Left lung (tissue), 4 donors: ENCODE measurements at regions not wholly inside any gene's neighbourhood (a gene's known extent, or its start where the extent isn't known, plus 50 kb on each side); places are given as distances from the start of the nearest gene placed in this dataset.

ENCODE experiments used
- ATAC-seq: fragments of 200-7000 bp; cut with Tn5 transposase; one replicate; pipeline ENCODE4 v1.9.1; 2020; ENCODE audit warnings: moderate library complexity
- DNase-seq, 4 donors: peaks; one replicate each; pipeline ENCODE4 v3.0.0-alpha.2; 2013 to 2020
- H3K27ac ChIP-seq, 2 donors: fragments of 200-600 bp; sonication (generic) in 1 of 2; one replicate each; pipeline versions ENCODE4 v1.5.0 to v1.8.0; 2020 to 2021
- H3K27me3 ChIP-seq, 2 donors: fragments of 200-600 bp; sonication (generic) in 1 of 2; one replicate each; pipeline versions ENCODE4 v1.5.0 to v1.8.0; 2020 to 2021
- H3K36me3 ChIP-seq, 2 donors: fragments of 200-600 bp; sonication (generic) in 1 of 2; one replicate each; pipeline versions ENCODE4 v1.5.0 to v1.8.0; 2020 to 2021
- H3K4me1 ChIP-seq, 2 donors: fragments of 200-600 bp; one replicate each; pipeline ENCODE4 v1.8.0; 2021
- H3K4me3 ChIP-seq, 2 donors: fragments of 200-600 bp; sonication (generic) in 1 of 2; one replicate each; pipeline versions ENCODE4 v1.5.0 to v1.8.0; 2020 to 2021; ENCODE audit warnings: mild to moderate bottlenecking in 1 of 2
- H3K9me3 ChIP-seq, 2 donors: fragments of 200-600 bp; sonication (generic) in 1 of 2; one replicate each; pipeline versions ENCODE4 v1.5.0 to v1.8.0; 2020 to 2021
- CTCF ChIP-seq, 2 donors: fragments of 200-600 bp; sonication (generic) in 1 of 2; IDR thresholded peaks; one replicate each; pipeline versions ENCODE4 v1.5.0 to v1.8.0; 2021; ENCODE audit warnings: antibody characterized with exemption in 2 of 2
- intact Hi-C, 2 donors: fragments of 100-400 bp; cut with DNase I; formaldehyde crosslinking; loops; one replicate each; pipeline versions ENCODE4 v1.11.2 to v1.14.2; 2022
- donor health status: DM: no; HTN: yes; CAD: no.
- donor health status: DM: no; HTN: no; CAD: no.

- Histone ChIP-seq H3K36me3 (no peaks in the 10 kb centered on the region), H3K4me1 (no peaks in the 10 kb centered on the region), H3K27me3 (no peaks in the 10 kb centered on the region), H3K27ac (no peak overlapping the region), H3K4me3 (no peak overlapping the region), H3K9me3 (no peaks in the 10 kb centered on the region)
- intact Hi-C loops = no loop called here
- no peak for TF ChIP-seq CTCF (IDR thresholded peaks at IDR 0.05)
- no peak for ATAC-seq
- DNase-seq = no peak
Measured at GRCh38 chr14:84965279-84965678, 564.7 kb upstream of the FLRT2 start.

GRCh38 chr14:84969501-84969900, 560.4 kb upstream of the FLRT2 start:
- Histone ChIP-seq H3K27me3 (no peaks in the 10 kb centered on the region), H3K36me3 (no peaks in the 10 kb centered on the region), H3K4me1 (no peaks in the 10 kb centered on the region), H3K27ac (no peak overlapping the region), H3K9me3 (no peaks in the 10 kb centered on the region), H3K4me3 (no peak overlapping the region)
- intact Hi-C loops = no loop called here
- DNase-seq (peak in 1 of 4 donors; percentile 37), ATAC-seq (no peak)
- TF ChIP-seq CTCF (IDR thresholded peaks at IDR 0.05) = no peak

GRCh38 chr14:84975241-84975902, 554.6 kb upstream of the FLRT2 start:
- ATAC-seq (peak; percentile 71), DNase-seq (no peak)
- no peaks in the 10 kb centered on the region for H3K36me3 ChIP-seq
- H3K27me3 ChIP-seq = no peaks in the 10 kb centered on the region
- intact Hi-C loops = no loop called here
- H3K4me1 ChIP-seq = no peaks in the 10 kb centered on the region
- H3K4me3 ChIP-seq = no peak overlapping the region
- H3K27ac ChIP-seq = no peak overlapping the region
- no peaks in the 10 kb centered on the region for H3K9me3 ChIP-seq
- TF ChIP-seq CTCF (IDR thresholded peaks at IDR 0.05) = no peak

GRCh38 chr14:84976805-84977204, 553.1 kb upstream of the FLRT2 start:
- Histone ChIP-seq H3K36me3 (no peaks in the 10 kb centered on the region), H3K9me3 (no peaks in the 10 kb centered on the region), H3K4me1 (no peaks in the 10 kb centered on the region), H3K4me3 (no peak overlapping the region), H3K27me3 (no peaks in the 10 kb centered on the region), H3K27ac (no peak overlapping the region)
- intact Hi-C loops = no loop called here
- no peak for TF ChIP-seq CTCF (IDR thresholded peaks at IDR 0.05)
- DNase-seq = no peak
- no peak for ATAC-seq

- no peak for ATAC-seq
- Histone ChIP-seq H3K27me3 (no peaks in the 10 kb centered on the region), H3K27ac (no peak overlapping the region), H3K36me3 (no peaks in the 10 kb centered on the region), H3K9me3 (no peaks in the 10 kb centered on the region), H3K4me1 (no peaks in the 10 kb centered on the region), H3K4me3 (no peak overlapping the region)
- TF ChIP-seq CTCF (IDR thresholded peaks at IDR 0.05) = no peak
- no peak for DNase-seq
- intact Hi-C loops = no loop called here
Measured at GRCh38 chr14:84987042-84987441, 542.9 kb upstream of the FLRT2 start.
